ENCODE measurements at regions not wholly inside any gene's neighbourhood (a gene's known extent, or its start where the extent isn't known, plus 50 kb on each side); places are given as distances from the start of the nearest gene placed in this dataset.
"Not testable (repeated sequence)": the region's sequence is repeated elsewhere in the genome, so short reads cannot be mapped to it uniquely, and the experiment has no call there.

GRCh38 chr9:30511666-30512065, 1872.8 kb upstream of the ACO1 start:
- in situ Hi-C loops (cut with HindIII; ENCODE audit: low sequenced_read_pairs), result no loop called here

- in situ Hi-C loops (cut with HindIII; ENCODE audit: low sequenced_read_pairs), result no loop called here
Measured at GRCh38 chr9:30519166-30519565, 1865.3 kb upstream of the ACO1 start.

GRCh38 chr9:30519756-30520155, 1864.7 kb upstream of the ACO1 start:
- in situ Hi-C loops (cut with HindIII; ENCODE audit: low sequenced_read_pairs), result no loop called here

GRCh38 chr9:30522061-30522460, 1862.4 kb upstream of the ACO1 start:
- in situ Hi-C loops (cut with HindIII; ENCODE audit: low sequenced_read_pairs), result no loop called here

- in situ Hi-C loops (cut with HindIII; ENCODE audit: low sequenced_read_pairs), result no loop called here
Measured at GRCh38 chr9:30522486-30522885, 1862.0 kb upstream of the ACO1 start.

GRCh38 chr9:30524311-30524710, 1860.1 kb upstream of the ACO1 start:
- in situ Hi-C loops (cut with HindIII; ENCODE audit: low sequenced_read_pairs), result no loop called here

- in situ Hi-C loops (cut with HindIII; ENCODE audit: low sequenced_read_pairs), result no loop called here
Measured at GRCh38 chr9:30534455-30534854, 1850.0 kb upstream of the ACO1 start.

GRCh38 chr9:30534896-30535295, 1849.5 kb upstream of the ACO1 start:
- in situ Hi-C loops (cut with HindIII; ENCODE audit: low sequenced_read_pairs), result no loop called here

- in situ Hi-C loops (cut with HindIII; ENCODE audit: low sequenced_read_pairs), result no loop called here
Measured at GRCh38 chr9:30536494-30536893, 1847.9 kb upstream of the ACO1 start.

GRCh38 chr9:30539696-30540095, 1844.7 kb upstream of the ACO1 start:
- in situ Hi-C loops (cut with HindIII; ENCODE audit: low sequenced_read_pairs), result not testable (repeated sequence)

- in situ Hi-C loops (cut with HindIII; ENCODE audit: low sequenced_read_pairs), result no loop called here
Measured at GRCh38 chr9:30574355-30575151, 1809.9 kb upstream of the ACO1 start.

- in situ Hi-C loops (cut with HindIII; ENCODE audit: low sequenced_read_pairs), result no loop called here
Measured at GRCh38 chr9:30575218-30575617, 1809.2 kb upstream of the ACO1 start.

- in situ Hi-C loops (cut with HindIII; ENCODE audit: low sequenced_read_pairs), result no loop called here
Measured at GRCh38 chr9:30575691-30576090, 1808.8 kb upstream of the ACO1 start.

GRCh38 chr9:30579810-30580209, 1804.6 kb upstream of the ACO1 start:
- in situ Hi-C loops (cut with HindIII; ENCODE audit: low sequenced_read_pairs), result no loop called here

GRCh38 chr9:30582240-30582639, 1802.2 kb upstream of the ACO1 start:
- in situ Hi-C loops (cut with HindIII; ENCODE audit: low sequenced_read_pairs), result no loop called here

GRCh38 chr9:30584559-30584958, 1799.9 kb upstream of the ACO1 start:
- in situ Hi-C loops (cut with HindIII; ENCODE audit: low sequenced_read_pairs), result no loop called here

GRCh38 chr9:30591461-30591860, 1793.0 kb upstream of the ACO1 start:
- in situ Hi-C loops (cut with HindIII; ENCODE audit: low sequenced_read_pairs), result no loop called here

GRCh38 chr9:30597608-30598007, 1786.8 kb upstream of the ACO1 start:
- in situ Hi-C loops (cut with HindIII; ENCODE audit: low sequenced_read_pairs), result no loop called here

- in situ Hi-C loops (cut with HindIII; ENCODE audit: low sequenced_read_pairs), result no loop called here
Measured at GRCh38 chr9:30605936-30606335, 1778.5 kb upstream of the ACO1 start.

- in situ Hi-C loops (cut with HindIII; ENCODE audit: low sequenced_read_pairs), result no loop called here
Measured at GRCh38 chr9:30609713-30610112, 1774.7 kb upstream of the ACO1 start.

GRCh38 chr9:30616782-30617181, 1767.7 kb upstream of the ACO1 start:
- in situ Hi-C loops (cut with HindIII; ENCODE audit: low sequenced_read_pairs), result not testable (repeated sequence)

GRCh38 chr9:30622561-30622960, 1761.9 kb upstream of the ACO1 start:
- in situ Hi-C loops (cut with HindIII; ENCODE audit: low sequenced_read_pairs), result no loop called here

All from DLD1 (cell line).